Medulla oblongata (tissue), 1 donor: ENCODE measurements at regions not wholly inside any gene's neighbourhood (a gene's known extent, or its start where the extent isn't known, plus 50 kb on each side); places are given as distances from the start of the nearest gene placed in this dataset.

Source experiments
- DNase-seq: peaks from one replicate; pipeline ENCODE4 v3.0.0-alpha.2; 2015; ENCODE audit errors: extremely low spot score

- DNase-seq: no peak
Observed at GRCh38 chr9:17018540-17019196, 116.2 kb upstream of the CNTLN start.

GRCh38 chr9:17017931-17018491, 116.8 kb upstream of the CNTLN start:
- peak; percentile 67 for DNase-seq

- DNase-seq: no peak
Observed at GRCh38 chr9:17013891-17014290, 120.9 kb upstream of the CNTLN start.

- no peak for DNase-seq
Observed at GRCh38 chr9:17013010-17013409, 121.8 kb upstream of the CNTLN start.

- DNase-seq: no peak
Observed at GRCh38 chr9:17011880-17012279, 123.0 kb upstream of the CNTLN start.

GRCh38 chr9:17009071-17009470, 125.8 kb upstream of the CNTLN start:
- DNase-seq: no peak

GRCh38 chr9:17005056-17005823, 129.6 kb upstream of the CNTLN start:
- DNase-seq: no peak

GRCh38 chr9:17004500-17004899, 130.3 kb upstream of the CNTLN start:
- DNase-seq: no peak

GRCh38 chr9:17003576-17004240, 131.1 kb upstream of the CNTLN start:
- no peak for DNase-seq

- DNase-seq: no peak
Observed at GRCh38 chr9:16996901-16997491, 126.5 kb upstream of the BNC2 start.

GRCh38 chr9:16992138-16992537, 121.7 kb upstream of the BNC2 start:
- no peak for DNase-seq

GRCh38 chr9:16987026-16987425, 116.6 kb upstream of the BNC2 start:
- DNase-seq: peak; percentile 9

GRCh38 chr9:16986556-16986955, 116.1 kb upstream of the BNC2 start:
- DNase-seq: no peak

GRCh38 chr9:16985559-16986348, 115.3 kb upstream of the BNC2 start:
- peak; percentile 41 for DNase-seq

GRCh38 chr9:16982780-16983310, 112.4 kb upstream of the BNC2 start:
- DNase-seq: no peak

- DNase-seq: no peak
Observed at GRCh38 chr9:16976427-16976826, 106.0 kb upstream of the BNC2 start.

GRCh38 chr9:16974436-16974835, 104.0 kb upstream of the BNC2 start:
- DNase-seq: no peak

GRCh38 chr9:16970321-16970720, 99.9 kb upstream of the BNC2 start:
- DNase-seq: no peak

- DNase-seq: no peak
Observed at GRCh38 chr9:16964228-16964627, 93.8 kb upstream of the BNC2 start.

GRCh38 chr9:16960084-16960483, 89.6 kb upstream of the BNC2 start:
- no peak for DNase-seq

- DNase-seq: no peak
Observed at GRCh38 chr9:16959391-16959790, 88.9 kb upstream of the BNC2 start.
